H1 (cell line): ENCODE measurements at regions not wholly inside any gene's neighbourhood (a gene's known extent, or its start where the extent isn't known, plus 50 kb on each side); places are given as distances from the start of the nearest gene placed in this dataset.

ENCODE experiments used
- CTCF ChIA-PET: fragments of 300-600 bp; sonication (Branson Sonifier 250); formaldehyde crosslinking; loops from one replicate; lab custom pipeline; 2021; ENCODE audit not compliant: partially characterized antibody; lab: Charles Lee
- POLR2A ChIA-PET: fragments of 300-600 bp; sonication (Branson Sonifier 250); formaldehyde crosslinking; loops from one replicate; lab custom pipeline; 2021; ENCODE audit warnings: inconsistent platforms; ENCODE audit not compliant: partially characterized antibody; lab: Charles Lee
- DNase-seq, 2 experiments: peaks; one replicate each; pipeline versions ENCODE4 v3.0.0 to v3.0.0-alpha.2; 2010 to 2022; ENCODE audit warnings: low spot score in 2 of 2, low read depth in 1 of 2, mixed read lengths in 1 of 2
- FAIRE-seq: peaks from 2 replicates; lab custom pipeline; 2011; peaks lifted over from hg19 to GRCh38; lab: Jason Lieb, UNC
- H2AFZ ChIP-seq: 2 replicates; pipeline ENCODE4 v1.8.1; 2012; ENCODE audit warnings: low read length, inconsistent platforms
- H2AK5ac ChIP-seq: 2 replicates; pipeline ENCODE4 v1.6.1; 2013; ENCODE audit warnings: low read depth, low read length
- H2BK120ac ChIP-seq: replicated peaks from 2 replicates; pipeline ENCODE3; 2013; ENCODE audit warnings: low read depth, low read length, inconsistent platforms
- H2BK12ac ChIP-seq: 2 replicates; pipeline ENCODE4 v1.6.1; 2013; ENCODE audit warnings: low read depth, low read length
- H2BK15ac ChIP-seq: 2 replicates; pipeline ENCODE4 v1.6.1; 2013; ENCODE audit warnings: low read length
- H2BK20ac ChIP-seq: 2 replicates; pipeline ENCODE4 v1.6.1; 2013; ENCODE audit warnings: low read length
- H2BK5ac ChIP-seq: 2 replicates; pipeline ENCODE4 v1.6.1; 2013; ENCODE audit warnings: low read depth, low read length
- H3K14ac ChIP-seq: 2 replicates; pipeline ENCODE4 v1.6.1; 2013; ENCODE audit warnings: inconsistent platforms; ENCODE audit not compliant: insufficient read length
- H3K18ac ChIP-seq: 2 replicates; pipeline ENCODE4 v1.6.1; 2013; ENCODE audit warnings: low read length; ENCODE audit errors: extremely low read depth
- H3K23ac ChIP-seq: 2 replicates; pipeline ENCODE4 v1.6.1; 2013; ENCODE audit warnings: inconsistent platforms; ENCODE audit not compliant: insufficient read length
- H3K23me2 ChIP-seq: 2 replicates; pipeline ENCODE4 v1.6.1; 2013; ENCODE audit warnings: low read depth, low read length
- H3K27ac ChIP-seq: 2 replicates; pipeline ENCODE4 v1.6.1; 2011; ENCODE audit warnings: low read depth, low read length, inconsistent platforms
- H3K27me3 ChIP-seq, 4 experiments: replicated peaks in 1 of 4; 1 replicate in 1 of 4; 2 replicates in 3 of 4; pipeline versions ENCODE4 v1.6.1 to v1.8.1; 2011 to 2013; ENCODE audit warnings: low read length in 3 of 4, mild to moderate bottlenecking in 3 of 4, inconsistent platforms in 2 of 4, mixed read lengths in 2 of 4, moderate library complexity in 1 of 4; ENCODE audit not compliant: control insufficient read depth in 3 of 4, insufficient read depth in 3 of 4; ENCODE audit errors: extremely low read depth in 1 of 4
- H3K36me3 ChIP-seq, 4 experiments: 2 replicates each; pipeline versions ENCODE4 v1.6.1 to v1.8.1; 2011 to 2013; ENCODE audit warnings: mild to moderate bottlenecking in 4 of 4, low read length in 3 of 4, moderate library complexity in 2 of 4, control low read depth in 1 of 4, inconsistent platforms in 1 of 4; ENCODE audit not compliant: insufficient read depth in 4 of 4, control insufficient read depth in 2 of 4
- H3K4ac ChIP-seq: replicated peaks from 2 replicates; pipeline ENCODE3; 2013; ENCODE audit warnings: low read length, low read depth, mixed read lengths, inconsistent platforms; ENCODE audit not compliant: insufficient read length
- H3K4me1 ChIP-seq, 4 experiments: replicated peaks in 1 of 4; 1 replicate in 1 of 4; 2 replicates in 3 of 4; pipeline versions ENCODE4 v1.6.1 to v1.8.1; 2011 to 2013; ENCODE audit warnings: low read length in 3 of 4, inconsistent platforms in 2 of 4, mixed read lengths in 1 of 4; ENCODE audit not compliant: insufficient read depth in 4 of 4, control insufficient read depth in 3 of 4
- H3K4me2 ChIP-seq, 2 experiments: 2 replicates each; pipeline versions ENCODE4 v1.6.1 to v1.8.1; 2011 to 2013; ENCODE audit warnings: low read depth in 2 of 2, low read length in 2 of 2, control low read depth in 1 of 2, inconsistent platforms in 1 of 2, mild to moderate bottlenecking in 1 of 2; ENCODE audit not compliant: insufficient read depth in 1 of 2
- H3K4me3 ChIP-seq, 4 experiments: fragments of 200-600, 300-600 bp in 1 of 4; sonication (generic), shearing (Covaris generic), sonication (Bioruptor Twin) in 1 of 4; 2 replicates each; pipeline versions ENCODE4 v1.5.1 to v1.8.1; 2011 to 2016; ENCODE audit warnings: low read length in 4 of 4, low read depth in 3 of 4, control low read depth in 2 of 4, inconsistent platforms in 2 of 4, mild to moderate bottlenecking in 2 of 4, mixed read lengths in 1 of 4, moderate library complexity in 1 of 4; ENCODE audit not compliant: insufficient read depth in 2 of 4; ENCODE audit errors: extremely low read depth in 1 of 4
- H3K56ac ChIP-seq: replicated peaks from 2 replicates; pipeline ENCODE3; 2013; ENCODE audit warnings: low read depth, mild to moderate bottlenecking, mixed read lengths, low read length, inconsistent platforms; ENCODE audit not compliant: insufficient read length
- H3K79me1 ChIP-seq: 2 replicates; pipeline ENCODE4 v1.6.1; 2013; ENCODE audit warnings: low read depth, low read length, control low read depth
- H3K79me2 ChIP-seq, 2 experiments: 2 replicates each; pipeline versions ENCODE4 v1.6.1 to v1.8.1; 2012 to 2013; ENCODE audit warnings: low read length in 2 of 2, mild to moderate bottlenecking in 2 of 2, inconsistent platforms in 1 of 2; ENCODE audit not compliant: insufficient read depth in 2 of 2, control insufficient read depth in 1 of 2
- H3K9ac ChIP-seq, 4 experiments: replicated peaks in 1 of 4; 1 replicate in 1 of 4; 2 replicates in 3 of 4; pipeline versions ENCODE4 v1.6.1 to v1.8.1; 2011 to 2013; ENCODE audit warnings: low read depth in 3 of 4, low read length in 3 of 4, control low read depth in 2 of 4, mild to moderate bottlenecking in 2 of 4, moderate library complexity in 2 of 4, inconsistent platforms in 1 of 4; ENCODE audit errors: extremely low read depth in 1 of 4
- H3K9me3 ChIP-seq, 2 experiments: 2 replicates each; pipeline versions ENCODE4 v1.6.1 to v1.8.1; 2012 to 2013; ENCODE audit warnings: mild to moderate bottlenecking in 2 of 2, moderate library complexity in 2 of 2, control low read depth in 1 of 2, inconsistent platforms in 1 of 2, low read depth in 1 of 2, low read length in 1 of 2, mixed read lengths in 1 of 2; ENCODE audit not compliant: insufficient read depth in 2 of 2
- H4K20me1 ChIP-seq, 2 experiments: replicated peaks in 1 of 2; 2 replicates each; pipeline versions ENCODE3 to v1.8.1; 2011 to 2013; ENCODE audit warnings: inconsistent platforms in 2 of 2, low read length in 2 of 2, mild to moderate bottlenecking in 1 of 2; ENCODE audit not compliant: insufficient read depth in 2 of 2, control insufficient read depth in 1 of 2
- H4K5ac ChIP-seq: 2 replicates; pipeline ENCODE4 v1.6.1; 2013; ENCODE audit warnings: low read length, low read depth, mixed read lengths, inconsistent platforms; ENCODE audit not compliant: insufficient read length
- H4K8ac ChIP-seq: 2 replicates; pipeline ENCODE4 v1.8.0; 2013; ENCODE audit warnings: mild to moderate bottlenecking, moderate library complexity, low read length, inconsistent platforms; ENCODE audit not compliant: insufficient read depth; ENCODE audit errors: extremely low read depth
- H4K91ac ChIP-seq: replicated peaks from 2 replicates; pipeline ENCODE3; 2013; ENCODE audit warnings: low read length, mixed read lengths, inconsistent platforms; ENCODE audit not compliant: insufficient read length
- POLR2A ChIP-seq, 2 experiments: IDR thresholded peaks; 1 replicate in 1 of 2; 2 replicates in 1 of 2; pipeline ENCODE4 v1.6.1; 2011; ENCODE audit warnings: low read depth in 2 of 2, low read length in 2 of 2, mild to moderate bottlenecking in 2 of 2; ENCODE audit errors: control extremely low read depth in 1 of 2
- YY1 ChIP-seq: IDR thresholded peaks from 2 replicates; pipeline ENCODE4 v1.6.1; 2011; ENCODE audit warnings: low read depth, mild to moderate bottlenecking, low read length
- WGBS, 2 experiments: shearing (Covaris generic) in 1 of 2; methylation state at CpG; one replicate each; pipeline versions ENCODE4 v1.1.6 to v1.1.7; 2013 to 2015; ENCODE audit warnings: low lambda C conversion rate in 2 of 2, mixed read lengths in 2 of 2, inconsistent platforms in 1 of 2, low coverage in 1 of 2, missing lambda C conversion rate in 1 of 2; ENCODE audit not compliant: insufficient replicate concordance in 2 of 2, insufficient coverage in 1 of 2, insufficient read length in 1 of 2; ENCODE audit errors: extremely low coverage in 1 of 2, missing lambda C conversion rate in 1 of 2; 5-methylcytosine and 5-hydroxymethylcytosine counted together

DNA sequence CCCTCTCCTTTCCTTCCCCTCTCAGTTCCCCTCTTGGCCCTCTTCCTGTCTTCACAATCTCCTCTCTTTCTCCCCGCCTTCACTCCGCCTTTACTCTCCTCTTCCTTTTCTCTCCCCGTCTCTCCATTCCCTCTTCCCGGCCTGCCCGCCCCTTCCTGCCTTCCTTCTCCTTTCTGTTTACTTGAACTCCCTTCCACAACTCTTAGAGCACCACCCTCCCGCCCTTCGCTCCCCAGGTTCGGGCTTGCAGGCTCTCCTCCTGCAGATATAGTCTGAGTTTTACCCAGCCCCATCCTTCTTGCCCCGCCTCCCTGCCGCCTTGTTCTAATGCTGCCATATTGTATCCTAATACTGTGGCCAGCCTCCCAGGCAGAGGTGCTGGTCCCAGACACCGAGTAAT, 201.5 kb upstream of the N4BP1 start:
- peaks cover 13 to 35% (median 33%) of the 10 kb centered on the region in 4 experiments for H3K27me3 ChIP-seq
- H3K79me1 ChIP-seq: no peaks in the 10 kb centered on the region
- H4K20me1 ChIP-seq: no peaks in the 10 kb centered on the region
- TF ChIP-seq YY1: 0 out of 2 replicates have a peak, but pooled peaks have one; percentile 39
- no peak for TF ChIP-seq POLR2A (IDR thresholded peaks at IDR 0.05; ENCODE audit: control extremely low read depth in 1 of 2, low read depth in 2 of 2, low read length in 2 of 2)
- H4K91ac ChIP-seq: no peak overlapping the region
- no peak overlapping the region for H2BK15ac ChIP-seq
- no peak overlapping the region for H3K4ac ChIP-seq
- H3K9me3 ChIP-seq: no peaks in the 10 kb centered on the region
- H3K56ac ChIP-seq: no peak overlapping the region
- H4K8ac ChIP-seq: no peak overlapping the region
- H3K79me2 ChIP-seq: no peaks in the 10 kb centered on the region
- no peak for DNase-seq
- H3K23ac ChIP-seq: no peak overlapping the region
- H3K18ac ChIP-seq: peak overlapping the region; percentile 42; the same call in 1 of the 2 replicates
- peaks cover 14% of the 10 kb centered on the region; the same call in 1 of the 2 replicates for H3K23me2 ChIP-seq
- no peak overlapping the region for H3K14ac ChIP-seq
- H2BK12ac ChIP-seq: no peak overlapping the region
- H2BK120ac ChIP-seq: no peak overlapping the region
- 20% methylated on average over 11 of the region's 11 CpGs; no CpG with 5 or more reads in 1 of the 2 experiments for WGBS, 2 experiments
- H3K36me3 ChIP-seq: no peaks in the 10 kb centered on the region
- peak overlapping the region; percentile 36 to 65 (median 53) for H3K4me3 ChIP-seq
- peak overlapping the region; percentile 74 to 77 for H3K4me2 ChIP-seq
- no peak overlapping the region for H2AK5ac ChIP-seq
- H2BK5ac ChIP-seq: no peak overlapping the region; the same call in 1 of the 2 replicates
- H2AFZ ChIP-seq: peak overlapping the region; percentile 80
- H3K4me1 ChIP-seq: peaks cover 0 to 3% (median 1%) of the 10 kb centered on the region in 4 experiments; a peak in 2 of 7 replicates
- ChIA-PET CTCF (interaction anchor here (1.2 to 2.4 kb wide), 6 partner anchors 16 to 541 kb away, joined by 3 to 7 read pairs (median 4); no protein-coding TSS in a partner anchor), POLR2A (interaction anchor here (1.0 to 1.3 kb wide), 2 partner anchors 16 to 20 kb away, joined by 4 read pairs; no protein-coding TSS in a partner anchor)
- H4K5ac ChIP-seq: no peak overlapping the region
- H3K9ac ChIP-seq: no peak overlapping the region
- no peak overlapping the region for H2BK20ac ChIP-seq
- H3K27ac ChIP-seq: no peak overlapping the region
- no peak for FAIRE-seq
